ENCODE measurements at regions not wholly inside any gene's neighbourhood (a gene's known extent, or its start where the extent isn't known, plus 50 kb on each side); places are given as distances from the start of the nearest gene placed in this dataset.

GRCh38 chr17:53119773-53120172 lies 703.0 kb upstream of the KIF2B start:
- H3K4me1 ChIP-seq (ENCODE audit: insufficient read depth, low read length), result no peaks in the 10 kb centered on the region
- no peak overlapping the region for H3K4me3 Mint-ChIP-seq
- ChIA-PET CTCF (no interaction called here), POLR2A (no interaction called here)
- no peaks in the 10 kb centered on the region for H3K36me3 ChIP-seq (ENCODE audit: insufficient read depth, low read length)
- DNase-seq, result no peak
- H3K27ac Mint-ChIP-seq, result no peak overlapping the region
- no peaks in the 10 kb centered on the region for H3K27me3 Mint-ChIP-seq
- ATAC-seq (ENCODE audit: poor library complexity), result no peak
- H3K4me3 ChIP-seq (ENCODE audit: low read length), result no peak overlapping the region
- no peaks in the 10 kb centered on the region for H3K27me3 ChIP-seq (ENCODE audit: control insufficient read depth in 1 of 2, insufficient read depth in 2 of 2, low read length in 2 of 2)
- H3K9me3 ChIP-seq (ENCODE audit: control insufficient read depth in 1 of 2, insufficient read depth in 1 of 2, low read length in 2 of 2), result peaks cover 0 to 5% of the 10 kb centered on the region in 2 experiments
- intact Hi-C loops (cut with DNase I, micrococcal nuclease), result no loop called here
- H3K9me3 Mint-ChIP-seq, result peaks cover 10% of the 10 kb centered on the region
- H3K27ac ChIP-seq (ENCODE audit: low read depth in 1 of 2, low read length in 2 of 2), result no peak overlapping the region
- H3K36me3 Mint-ChIP-seq (ENCODE audit: low read depth), result no peaks in the 10 kb centered on the region
- H3K4me1 Mint-ChIP-seq (ENCODE audit: low read depth), result no peaks in the 10 kb centered on the region
- TF ChIP-seq CTCF (IDR thresholded peaks at IDR 0.05), result no peak

- no peak for TF ChIP-seq CTCF (IDR thresholded peaks at IDR 0.05)
- Histone ChIP-seq H3K27me3 (ENCODE audit: control insufficient read depth in 1 of 2, insufficient read depth in 2 of 2, low read length in 2 of 2) (no peaks in the 10 kb centered on the region), H3K4me3 (ENCODE audit: low read length) (no peak overlapping the region), H3K27ac (ENCODE audit: low read depth in 1 of 2, low read length in 2 of 2) (no peak overlapping the region), H3K36me3 (ENCODE audit: insufficient read depth, low read length) (no peaks in the 10 kb centered on the region), H3K4me1 (ENCODE audit: insufficient read depth, low read length) (no peaks in the 10 kb centered on the region), H3K9me3 (ENCODE audit: control insufficient read depth in 1 of 2, insufficient read depth in 1 of 2, low read length in 2 of 2) (peaks cover 0 to 5% of the 10 kb centered on the region in 2 experiments)
- no peak overlapping the region for H3K27ac Mint-ChIP-seq
- H3K4me1 Mint-ChIP-seq (ENCODE audit: low read depth), result no peaks in the 10 kb centered on the region
- intact Hi-C loops (cut with DNase I, micrococcal nuclease), result no loop called here
- DNase-seq, result no peak
- no peak for ATAC-seq (ENCODE audit: poor library complexity)
- no peaks in the 10 kb centered on the region for H3K36me3 Mint-ChIP-seq (ENCODE audit: low read depth)
- POLR2A ChIA-PET, result no interaction called here
- CTCF ChIA-PET, result no interaction called here
- no peak overlapping the region for H3K4me3 Mint-ChIP-seq
- H3K27me3 Mint-ChIP-seq, result no peaks in the 10 kb centered on the region
- peaks cover 10% of the 10 kb centered on the region for H3K9me3 Mint-ChIP-seq
Observed at GRCh38 chr17:53118948-53119347, 703.8 kb upstream of the KIF2B start.

- Histone ChIP-seq H3K9me3 (ENCODE audit: control insufficient read depth in 1 of 2, insufficient read depth in 1 of 2, low read length in 2 of 2) (peaks cover 0 to 7% of the 10 kb centered on the region in 2 experiments), H3K27ac (ENCODE audit: low read depth in 1 of 2, low read length in 2 of 2) (no peak overlapping the region), H3K4me1 (ENCODE audit: insufficient read depth, low read length) (no peaks in the 10 kb centered on the region), H3K4me3 (ENCODE audit: low read length) (no peak overlapping the region), H3K36me3 (ENCODE audit: insufficient read depth, low read length) (no peaks in the 10 kb centered on the region), H3K27me3 (ENCODE audit: control insufficient read depth in 1 of 2, insufficient read depth in 2 of 2, low read length in 2 of 2) (no peaks in the 10 kb centered on the region)
- POLR2A ChIA-PET, result no interaction called here
- CTCF ChIA-PET, result no interaction called here
- no peak for ATAC-seq (ENCODE audit: poor library complexity)
- Mint-ChIP-seq H3K27me3 (no peaks in the 10 kb centered on the region), H3K4me3 (no peak overlapping the region), H3K36me3 (ENCODE audit: low read depth) (no peaks in the 10 kb centered on the region), H3K9me3 (peaks cover 9% of the 10 kb centered on the region), H3K27ac (no peak overlapping the region), H3K4me1 (ENCODE audit: low read depth) (no peaks in the 10 kb centered on the region)
- DNase-seq, result no peak
- no peak for TF ChIP-seq CTCF (IDR thresholded peaks at IDR 0.05)
- intact Hi-C loops (cut with DNase I, micrococcal nuclease), result no loop called here
Observed at GRCh38 chr17:53106886-53107285, 715.8 kb upstream of the KIF2B start.
